Common myeloid progenitor, CD34-positive (primary cell): ENCODE measurements at regions not wholly inside any gene's neighbourhood (a gene's known extent, or its start where the extent isn't known, plus 50 kb on each side); places are given as distances from the start of the nearest gene placed in this dataset.

Experiments used
- CTCF ChIA-PET: fragments of 350-600 bp; sonication (Branson Sonifier 250); formaldehyde crosslinking; loops from one replicate; lab custom pipeline; 2021; ENCODE audit warnings: antibody characterized with exemption; lab: Charles Lee
- POLR2A ChIA-PET: fragments of 350-600 bp; sonication (Branson Sonifier 250); formaldehyde crosslinking; loops from one replicate; lab custom pipeline; 2021; ENCODE audit warnings: antibody characterized with exemption; lab: Charles Lee
- DNase-seq, 3 donors: peaks; one replicate each; pipeline versions ENCODE4 v3.0.0 to v3.0.0-alpha.2; 2013
- H3K27ac ChIP-seq, 2 experiments: 1 replicate in 1 of 2; 2 replicates in 1 of 2; pipeline ENCODE4 v1.7.0; 2013; ENCODE audit warnings: inconsistent platforms in 2 of 2, low read length in 2 of 2, mild to moderate bottlenecking in 2 of 2, low read depth in 1 of 2, moderate library complexity in 1 of 2; ENCODE audit not compliant: severe bottlenecking in 2 of 2, insufficient read depth in 1 of 2, poor library complexity in 1 of 2
- H3K27me3 ChIP-seq, 5 experiments: replicated peaks in 2 of 5; 1 replicate in 3 of 5; 2 replicates in 2 of 5; pipeline versions ENCODE4 v1.6.1 to v1.7.0; 2013; ENCODE audit warnings: low read length in 4 of 5, mild to moderate bottlenecking in 2 of 5, moderate library complexity in 2 of 5, inconsistent platforms in 1 of 5; ENCODE audit not compliant: insufficient read depth in 5 of 5, control insufficient read depth in 4 of 5
- H3K36me3 ChIP-seq, 4 experiments: 1 replicate in 2 of 4; 2 replicates in 2 of 4; pipeline versions ENCODE4 v1.6.1 to v1.7.0; 2013; ENCODE audit warnings: low read length in 3 of 4, control low read depth in 1 of 4, mild to moderate bottlenecking in 1 of 4; ENCODE audit not compliant: control insufficient read depth in 4 of 4, insufficient read depth in 4 of 4
- H3K4me1 ChIP-seq, 4 experiments: 1 replicate in 3 of 4; 2 replicates in 1 of 4; pipeline versions ENCODE4 v1.6.1 to v1.7.1; 2013; ENCODE audit warnings: low read length in 3 of 4, mild to moderate bottlenecking in 3 of 4, control low read depth in 1 of 4, inconsistent platforms in 1 of 4, moderate library complexity in 1 of 4; ENCODE audit not compliant: control insufficient read depth in 4 of 4, insufficient read depth in 4 of 4; ENCODE audit errors: control extremely low read depth in 1 of 4
- H3K4me3 ChIP-seq, 7 experiments: 1 replicate in 4 of 7; 2 replicates in 3 of 7; pipeline versions ENCODE4 v1.5.1 to v1.7.0; 2013; ENCODE audit warnings: mild to moderate bottlenecking in 7 of 7, low read length in 6 of 7, moderate library complexity in 6 of 7, inconsistent platforms in 2 of 7, low read depth in 2 of 7, control low read depth in 1 of 7; ENCODE audit not compliant: insufficient read depth in 4 of 7, control insufficient read depth in 1 of 7; ENCODE audit errors: extremely low read depth in 1 of 7
- H3K9me3 ChIP-seq, 5 experiments: 1 replicate in 4 of 5; 2 replicates in 1 of 5; pipeline versions ENCODE4 v1.6.1 to v1.7.1; 2013; ENCODE audit warnings: low read length in 4 of 5, mild to moderate bottlenecking in 2 of 5, inconsistent platforms in 1 of 5, low read depth in 1 of 5, moderate library complexity in 1 of 5; ENCODE audit not compliant: control insufficient read depth in 4 of 5, insufficient read depth in 2 of 5; ENCODE audit errors: control extremely low read depth in 1 of 5
- WGBS: methylation state at CpG from one replicate; pipeline ENCODE4 v1.1.5; 2013; ENCODE audit not compliant: insufficient coverage; 5-methylcytosine and 5-hydroxymethylcytosine counted together

DNA sequence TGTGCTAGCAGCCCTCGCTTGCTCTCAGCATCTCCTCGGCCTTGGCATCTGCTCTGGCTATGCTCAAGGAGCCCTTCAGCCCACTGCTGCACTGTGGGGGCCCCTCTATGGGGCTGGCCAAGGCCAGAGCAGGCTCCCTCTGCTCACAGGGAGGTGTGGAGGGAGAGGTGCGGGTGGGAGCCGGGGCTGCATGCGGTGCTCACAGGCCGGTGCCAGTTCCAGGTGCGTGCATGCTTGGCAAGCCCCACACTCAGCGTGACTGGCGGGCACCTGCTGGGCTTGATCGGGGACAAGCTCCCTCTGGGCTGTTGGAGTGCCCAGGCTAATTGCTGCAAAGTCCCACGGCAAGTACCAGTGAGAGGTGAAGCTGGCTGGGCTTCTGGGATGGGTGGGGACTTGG lies 170.5 kb downstream of the TRIM36 start:
- Histone ChIP-seq H3K36me3 (no peaks in the 10 kb centered on the region), H3K27ac (no peak overlapping the region), H3K9me3 (no peaks in the 10 kb centered on the region), H3K4me1 (no peaks in the 10 kb centered on the region), H3K4me3 (no peak overlapping the region), H3K27me3 (no peaks in the 10 kb centered on the region)
- DNase-seq = no peak
- POLR2A ChIA-PET = no interaction called here
- WGBS = 98% methylated on average over 9 of the region's 11 CpGs
- CTCF ChIA-PET = no interaction called here

DNA sequence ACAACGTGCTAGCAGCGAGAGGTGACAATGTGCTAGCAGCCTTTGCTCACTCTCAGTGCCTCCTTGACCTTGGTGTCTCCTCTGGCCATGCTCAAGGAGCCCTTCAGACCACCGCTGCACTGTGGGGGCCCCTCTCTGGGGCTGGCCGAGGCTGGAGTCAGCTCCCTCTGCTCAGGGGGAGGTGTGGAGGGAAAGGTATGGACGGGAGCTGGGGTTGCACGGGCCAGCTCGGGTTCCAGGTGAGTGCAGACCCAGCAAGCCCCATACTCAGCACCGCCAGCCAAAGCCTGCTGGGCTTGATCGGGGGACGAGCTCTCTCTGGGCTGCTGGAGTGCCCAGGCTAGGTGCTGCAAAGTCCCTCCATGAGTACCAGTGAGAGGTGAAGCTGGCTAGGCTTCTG lies 180.2 kb downstream of the TRIM36 start:
- WGBS = 78% methylated on average over 8 of the region's 10 CpGs
- Histone ChIP-seq H3K27me3 (peaks cover 0 to 2% (median 0%) of the 10 kb centered on the region in 5 experiments), H3K9me3 (no peaks in the 10 kb centered on the region), H3K4me1 (peaks cover 0 to 15% (median 0%) of the 10 kb centered on the region in 4 experiments), H3K4me3 (no peak overlapping the region), H3K27ac (no peak overlapping the region), H3K36me3 (no peaks in the 10 kb centered on the region)
- ChIA-PET POLR2A (no interaction called here), CTCF (no interaction called here)
- DNase-seq = no peak

DNA sequence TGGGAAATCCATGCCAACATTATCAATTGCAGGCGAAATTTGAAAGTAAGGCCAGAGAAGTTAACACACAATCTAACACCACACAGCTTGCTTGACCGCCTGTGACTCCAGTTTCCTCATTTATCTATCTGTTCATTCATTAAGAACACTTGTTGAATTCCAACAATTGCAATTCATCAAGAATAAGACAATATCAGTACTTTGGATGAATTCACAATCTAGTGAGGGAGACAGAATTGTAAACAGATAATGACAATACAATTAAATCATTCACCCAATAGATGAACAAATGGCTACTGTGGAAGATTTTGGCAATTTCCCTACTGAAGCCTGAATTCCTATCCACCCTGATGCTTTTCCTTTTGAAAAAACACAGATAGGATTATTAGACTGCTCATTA lies 181.6 kb downstream of the TRIM36 start:
- POLR2A ChIA-PET = no interaction called here
- DNase-seq = no peak
- Histone ChIP-seq H3K4me1 (peaks cover 0 to 15% (median 0%) of the 10 kb centered on the region in 4 experiments), H3K36me3 (no peaks in the 10 kb centered on the region), H3K27me3 (peaks cover 0 to 2% (median 0%) of the 10 kb centered on the region in 5 experiments), H3K9me3 (no peaks in the 10 kb centered on the region), H3K4me3 (no peak overlapping the region), H3K27ac (no peak overlapping the region)
- CTCF ChIA-PET = no interaction called here
- 100% methylated on average over 1 of the region's 2 CpGs for WGBS

DNA sequence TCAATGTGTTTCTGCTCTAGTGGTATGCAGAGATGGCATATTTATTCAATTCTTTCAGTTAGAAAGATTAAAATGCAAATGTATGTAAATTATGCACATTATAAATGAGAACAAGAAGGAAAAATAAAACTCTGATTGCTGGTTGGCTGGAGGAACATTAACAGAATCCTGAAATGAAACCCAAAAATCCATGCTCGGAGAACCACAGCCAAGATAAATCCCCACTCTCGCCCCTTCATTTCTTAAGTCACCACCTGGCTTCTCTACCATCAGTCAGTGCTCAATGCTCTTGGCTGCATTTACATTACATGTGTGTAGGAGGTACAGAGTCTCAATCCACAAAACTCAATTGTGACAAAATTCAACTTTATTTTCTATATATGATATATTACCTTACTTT lies 184.9 kb downstream of the TRIM36 start:
- POLR2A ChIA-PET = no interaction called here
- no peaks in the 10 kb centered on the region for H3K9me3 ChIP-seq
- H3K27ac ChIP-seq = no peak overlapping the region

DNA sequence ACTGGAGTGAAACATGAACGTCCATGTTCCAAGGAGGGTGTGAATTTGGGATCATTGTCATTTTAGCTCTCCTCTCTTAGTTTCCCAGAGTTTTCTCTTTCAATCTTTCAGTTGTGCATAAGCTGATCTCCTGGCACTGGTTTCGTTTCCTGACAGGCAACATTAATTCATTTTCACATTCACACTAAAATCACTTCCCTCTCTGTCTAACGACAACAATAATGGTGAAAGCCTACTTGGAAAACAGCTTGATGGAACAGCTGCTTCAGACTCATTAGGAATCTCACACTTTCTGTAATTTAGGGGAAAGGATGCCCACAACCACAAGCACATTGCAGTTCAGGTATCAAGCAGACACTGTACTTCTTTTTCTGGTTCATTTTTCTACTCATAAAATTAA lies 188.6 kb downstream of the TRIM36 start:
- Histone ChIP-seq H3K4me1 (peaks cover 0 to 9% (median 0%) of the 10 kb centered on the region in 4 experiments), H3K27ac (no peak overlapping the region), H3K27me3 (no peaks in the 10 kb centered on the region), H3K4me3 (no peak overlapping the region), H3K36me3 (no peaks in the 10 kb centered on the region), H3K9me3 (no peaks in the 10 kb centered on the region)
- CTCF ChIA-PET = no interaction called here
- no peak for DNase-seq
- WGBS = 84% methylated on average over 2 of the region's 3 CpGs
- POLR2A ChIA-PET = no interaction called here

More for the DNA sequence above, 184.9 kb downstream of the TRIM36 start:
- no peaks in the 10 kb centered on the region for H3K36me3 ChIP-seq
- CTCF ChIA-PET = no interaction called here
- H3K4me1 ChIP-seq = peaks cover 0 to 15% (median 0%) of the 10 kb centered on the region in 4 experiments
- 83% methylated on average over 1 of the region's 2 CpGs for WGBS
- peaks cover 0 to 2% (median 0%) of the 10 kb centered on the region in 5 experiments for H3K27me3 ChIP-seq
- H3K4me3 ChIP-seq = no peak overlapping the region
- no peak for DNase-seq

DNA sequence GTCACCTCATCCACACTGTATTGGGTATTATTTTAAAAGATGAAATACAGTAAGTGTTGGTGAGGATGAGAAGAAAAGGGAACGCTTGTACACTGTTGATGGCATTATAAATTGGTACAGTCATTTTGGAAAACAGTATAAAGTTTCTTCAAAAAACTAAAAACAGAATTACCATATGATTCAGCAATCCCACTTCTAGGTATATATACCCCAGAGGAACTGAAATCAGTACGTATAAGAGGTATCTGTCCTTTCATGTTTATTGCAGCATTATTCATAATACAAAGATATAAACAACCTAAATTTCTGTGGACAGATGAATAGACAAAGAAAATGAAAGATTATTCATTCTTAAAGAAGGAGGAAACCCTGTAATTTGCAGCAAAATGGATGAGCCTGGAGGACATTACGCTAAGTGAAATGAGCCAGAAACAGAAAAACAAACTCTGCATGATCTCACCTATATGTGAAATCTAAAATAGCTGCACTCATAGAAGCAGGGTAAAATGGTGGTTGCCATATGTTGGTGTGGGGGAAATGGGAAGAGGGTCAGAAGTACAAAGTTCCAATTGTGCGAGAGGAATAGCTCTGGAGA lies 191.6 kb downstream of the TRIM36 start:
- Histone ChIP-seq H3K27ac (no peak overlapping the region), H3K9me3 (no peaks in the 10 kb centered on the region), H3K27me3 (no peaks in the 10 kb centered on the region), H3K36me3 (no peaks in the 10 kb centered on the region), H3K4me1 (no peaks in the 10 kb centered on the region), H3K4me3 (no peak overlapping the region)
- WGBS = no CpG with 5 or more reads among the region's 4 CpGs
- no peak for DNase-seq
- CTCF ChIA-PET = no interaction called here
- POLR2A ChIA-PET = no interaction called here

DNA sequence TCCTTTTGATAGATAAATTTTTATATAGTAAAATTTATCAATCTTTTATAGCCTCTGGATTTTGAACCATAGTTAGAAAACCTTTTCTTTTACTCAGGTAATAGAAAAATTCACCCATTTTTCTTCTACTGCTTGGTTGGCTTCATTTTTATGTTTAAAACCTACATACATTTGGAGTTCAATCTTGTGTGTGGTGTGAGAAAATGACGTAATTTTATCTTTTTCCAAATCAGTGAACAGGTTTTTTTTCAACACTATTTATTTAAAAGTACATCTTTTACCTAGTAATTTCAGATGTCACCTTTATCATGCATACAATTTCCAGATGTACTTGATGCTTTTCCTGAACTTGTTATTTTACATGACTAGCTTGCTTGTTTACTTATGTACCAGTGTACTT lies 200.2 kb downstream of the TRIM36 start:
- H3K36me3 ChIP-seq = no peaks in the 10 kb centered on the region
- no peaks in the 10 kb centered on the region for H3K4me1 ChIP-seq
- CTCF ChIA-PET = no interaction called here
- no CpG with 5 or more reads among the region's 1 CpG for WGBS
- DNase-seq = no peak
- no peak overlapping the region for H3K4me3 ChIP-seq
- H3K9me3 ChIP-seq = no peaks in the 10 kb centered on the region
- H3K27me3 ChIP-seq = no peaks in the 10 kb centered on the region
- POLR2A ChIA-PET = no interaction called here
- H3K27ac ChIP-seq = no peak overlapping the region
